ENCODE measurements at regions not wholly inside any gene's neighbourhood (a gene's known extent, or its start where the extent isn't known, plus 50 kb on each side); places are given as distances from the start of the nearest gene placed in this dataset.

GRCh38 chrX:10739426-10739825 lies 119.0 kb upstream of the MID1 start:
- H3K36me3 Mint-ChIP-seq (ENCODE audit: low read depth), result no peaks in the 10 kb centered on the region
- H3K9me3 Mint-ChIP-seq (ENCODE audit: low read depth), result peaks cover 10% of the 10 kb centered on the region
- H3K4me3 Mint-ChIP-seq (ENCODE audit: unreplicated experiment), result no peak overlapping the region
- peaks cover 23% of the 10 kb centered on the region for H3K4me1 Mint-ChIP-seq (ENCODE audit: low read depth)
- no peak for TF ChIP-seq CTCF (IDR thresholded peaks at IDR 0.05)
- H3K27me3 Mint-ChIP-seq (ENCODE audit: low read depth), result no peaks in the 10 kb centered on the region
- no peak for DNase-seq (ENCODE audit: low spot score)
- no peak overlapping the region for H3K27ac Mint-ChIP-seq (ENCODE audit: unreplicated experiment)

GRCh38 chrX:10741003-10741402 lies 120.6 kb upstream of the MID1 start:
- Mint-ChIP-seq H3K27ac (ENCODE audit: unreplicated experiment) (peak overlapping the region; percentile 28), H3K27me3 (ENCODE audit: low read depth) (no peaks in the 10 kb centered on the region), H3K4me1 (ENCODE audit: low read depth) (peaks cover 23% of the 10 kb centered on the region), H3K9me3 (ENCODE audit: low read depth) (peaks cover 16% of the 10 kb centered on the region), H3K36me3 (ENCODE audit: low read depth) (no peaks in the 10 kb centered on the region), H3K4me3 (ENCODE audit: unreplicated experiment) (no peak overlapping the region)
- no peak for DNase-seq (ENCODE audit: low spot score)
- no peak for TF ChIP-seq CTCF (IDR thresholded peaks at IDR 0.05)

GRCh38 chrX:10741550-10741949 lies 121.2 kb upstream of the MID1 start:
- TF ChIP-seq CTCF (IDR thresholded peaks at IDR 0.05), result no peak
- peaks cover 23% of the 10 kb centered on the region for H3K4me1 Mint-ChIP-seq (ENCODE audit: low read depth)
- no peaks in the 10 kb centered on the region for H3K27me3 Mint-ChIP-seq (ENCODE audit: low read depth)
- DNase-seq (ENCODE audit: low spot score), result no peak
- peaks cover 17% of the 10 kb centered on the region for H3K9me3 Mint-ChIP-seq (ENCODE audit: low read depth)
- H3K4me3 Mint-ChIP-seq (ENCODE audit: unreplicated experiment), result no peak overlapping the region
- H3K27ac Mint-ChIP-seq (ENCODE audit: unreplicated experiment), result no peak overlapping the region
- no peaks in the 10 kb centered on the region for H3K36me3 Mint-ChIP-seq (ENCODE audit: low read depth)

GRCh38 chrX:10743476-10743875 lies 123.1 kb upstream of the MID1 start:
- no peak for TF ChIP-seq CTCF (IDR thresholded peaks at IDR 0.05)
- no peaks in the 10 kb centered on the region for H3K27me3 Mint-ChIP-seq (ENCODE audit: low read depth)
- no peaks in the 10 kb centered on the region for H3K36me3 Mint-ChIP-seq (ENCODE audit: low read depth)
- DNase-seq (ENCODE audit: low spot score), result no peak
- peaks cover 19% of the 10 kb centered on the region for H3K9me3 Mint-ChIP-seq (ENCODE audit: low read depth)
- peaks cover 31% of the 10 kb centered on the region for H3K4me1 Mint-ChIP-seq (ENCODE audit: low read depth)
- H3K27ac Mint-ChIP-seq (ENCODE audit: unreplicated experiment), result no peak overlapping the region
- H3K4me3 Mint-ChIP-seq (ENCODE audit: unreplicated experiment), result no peak overlapping the region

- no peak for DNase-seq (ENCODE audit: low spot score)
- TF ChIP-seq CTCF (IDR thresholded peaks at IDR 0.05), result no peak
- no peak overlapping the region for H3K27ac Mint-ChIP-seq (ENCODE audit: unreplicated experiment)
- peaks cover 36% of the 10 kb centered on the region for H3K4me1 Mint-ChIP-seq (ENCODE audit: low read depth)
- no peaks in the 10 kb centered on the region for H3K27me3 Mint-ChIP-seq (ENCODE audit: low read depth)
- H3K4me3 Mint-ChIP-seq (ENCODE audit: unreplicated experiment), result no peak overlapping the region
- H3K9me3 Mint-ChIP-seq (ENCODE audit: low read depth), result peaks cover 19% of the 10 kb centered on the region
- H3K36me3 Mint-ChIP-seq (ENCODE audit: low read depth), result no peaks in the 10 kb centered on the region
These were observed 123.6 kb upstream of the MID1 start for GRCh38 chrX:10744007-10744406.
